DND-41 (cell line): ENCODE measurements at regions not wholly inside any gene's neighbourhood (a gene's known extent, or its start where the extent isn't known, plus 50 kb on each side); places are given as distances from the start of the nearest gene placed in this dataset.
"Not testable (repeated sequence)": the region's sequence is repeated elsewhere in the genome, so short reads cannot be mapped to it uniquely, and the experiment has no call there.

Experiments used
- ATAC-seq: fragments of 200-7000 bp; cut with Tn5 transposase; 3 replicates; pipeline ENCODE4 v1.9.1; 2021; ENCODE audit warnings: low read depth; ENCODE audit not compliant: insufficient read depth
- DNase-seq: peaks from one replicate; pipeline ENCODE4 v3.0.0-alpha.2; 2020
- H2AFZ ChIP-seq: 2 replicates; pipeline ENCODE4 v1.6.0; 2012; ENCODE audit warnings: low read depth, low read length
- H3K27ac ChIP-seq: 2 replicates; pipeline ENCODE4 v1.5.1; 2012; ENCODE audit warnings: low read length, inconsistent platforms
- H3K27me3 ChIP-seq: fragments of 200-600 bp; sonication (generic); 2 replicates; pipeline ENCODE4 v1.6.0; 2012; ENCODE audit warnings: low read length, mild to moderate bottlenecking, inconsistent platforms; ENCODE audit not compliant: insufficient read depth, poor library complexity
- H3K36me3 ChIP-seq: 2 replicates; pipeline ENCODE4 v1.5.1; 2012; ENCODE audit warnings: low read length, inconsistent platforms; ENCODE audit not compliant: insufficient read depth
- H3K4me1 ChIP-seq: 2 replicates; pipeline ENCODE4 v1.5.1; 2012; ENCODE audit warnings: mild to moderate bottlenecking, low read length; ENCODE audit not compliant: insufficient read depth
- H3K4me2 ChIP-seq: 2 replicates; pipeline ENCODE4 v1.6.0; 2012; ENCODE audit warnings: mild to moderate bottlenecking, moderate library complexity, low read length, inconsistent platforms; ENCODE audit not compliant: insufficient read depth
- H3K4me3 ChIP-seq, 2 experiments: fragments of 200-600 bp in 1 of 2; shearing (Covaris generic) in 1 of 2; 2 replicates each; pipeline ENCODE4 v1.5.1; 2012 to 2016; ENCODE audit warnings: inconsistent platforms in 2 of 2, low read length in 2 of 2, mild to moderate bottlenecking in 2 of 2, low read depth in 1 of 2, moderate library complexity in 1 of 2
- H3K79me2 ChIP-seq: 2 replicates; pipeline ENCODE4 v1.6.0; 2012; ENCODE audit warnings: low read length, inconsistent platforms; ENCODE audit not compliant: insufficient read depth
- H3K9ac ChIP-seq: 2 replicates; pipeline ENCODE4 v1.6.0; 2012; ENCODE audit warnings: low read depth, mild to moderate bottlenecking, inconsistent platforms, low read length, moderate library complexity
- H3K9me3 ChIP-seq: 2 replicates; pipeline ENCODE4 v1.5.1; 2012; ENCODE audit warnings: low read length, moderate library complexity, mild to moderate bottlenecking, inconsistent platforms; ENCODE audit not compliant: insufficient read depth, severe bottlenecking
- H4K20me1 ChIP-seq: 2 replicates; pipeline ENCODE4 v1.6.0; 2012; ENCODE audit warnings: low read length; ENCODE audit not compliant: insufficient read depth
- CTCF ChIP-seq: IDR thresholded peaks from 2 replicates; pipeline ENCODE4 v1.5.1; 2012; ENCODE audit warnings: borderline replicate concordance, low read length, moderate library complexity, mild to moderate bottlenecking; ENCODE audit not compliant: poor library complexity, severe bottlenecking; ENCODE audit errors: extremely low read depth
- EZH2 ChIP-seq: IDR thresholded peaks from 3 replicates; pipeline ENCODE4 v1.6.1; 2012; ENCODE audit warnings: borderline replicate concordance, low read depth, mild to moderate bottlenecking, moderate library complexity, low read length, inconsistent platforms; ENCODE audit not compliant: severe bottlenecking

- Histone ChIP-seq H4K20me1 (no peaks in the 10 kb centered on the region), H3K36me3 (no peaks in the 10 kb centered on the region), H3K27me3 (no peaks in the 10 kb centered on the region), H3K4me1 (no peaks in the 10 kb centered on the region), H3K4me2 (no peak overlapping the region), H3K9ac (no peak overlapping the region), H3K9me3 (peaks cover 3% of the 10 kb centered on the region), H3K4me3 (no peak overlapping the region), H3K27ac (no peak overlapping the region), H3K79me2 (no peaks in the 10 kb centered on the region), H2AFZ (no peak overlapping the region)
- ATAC-seq, result no peak
- DNase-seq, result no peak
- TF ChIP-seq EZH2 (no peak), CTCF (no peak)
Measured at GRCh38 chr12:131245564-131246355, 292.1 kb downstream of the ADGRD1 start.

- not testable (repeated sequence) for H3K4me2 ChIP-seq, H3K27me3 ChIP-seq, H2AFZ ChIP-seq, H3K9ac ChIP-seq, DNase-seq, H3K27ac ChIP-seq, H4K20me1 ChIP-seq, ATAC-seq, H3K4me1 ChIP-seq, H3K36me3 ChIP-seq, H3K9me3 ChIP-seq, H3K79me2 ChIP-seq, H3K4me3 ChIP-seq
Measured at GRCh38 chr12:131247026-131247725, 293.5 kb downstream of the ADGRD1 start.

GRCh38 chr12:131247875-131248274 lies 294.2 kb downstream of the ADGRD1 start:
- H3K27ac ChIP-seq, result not testable (repeated sequence)

DNA sequence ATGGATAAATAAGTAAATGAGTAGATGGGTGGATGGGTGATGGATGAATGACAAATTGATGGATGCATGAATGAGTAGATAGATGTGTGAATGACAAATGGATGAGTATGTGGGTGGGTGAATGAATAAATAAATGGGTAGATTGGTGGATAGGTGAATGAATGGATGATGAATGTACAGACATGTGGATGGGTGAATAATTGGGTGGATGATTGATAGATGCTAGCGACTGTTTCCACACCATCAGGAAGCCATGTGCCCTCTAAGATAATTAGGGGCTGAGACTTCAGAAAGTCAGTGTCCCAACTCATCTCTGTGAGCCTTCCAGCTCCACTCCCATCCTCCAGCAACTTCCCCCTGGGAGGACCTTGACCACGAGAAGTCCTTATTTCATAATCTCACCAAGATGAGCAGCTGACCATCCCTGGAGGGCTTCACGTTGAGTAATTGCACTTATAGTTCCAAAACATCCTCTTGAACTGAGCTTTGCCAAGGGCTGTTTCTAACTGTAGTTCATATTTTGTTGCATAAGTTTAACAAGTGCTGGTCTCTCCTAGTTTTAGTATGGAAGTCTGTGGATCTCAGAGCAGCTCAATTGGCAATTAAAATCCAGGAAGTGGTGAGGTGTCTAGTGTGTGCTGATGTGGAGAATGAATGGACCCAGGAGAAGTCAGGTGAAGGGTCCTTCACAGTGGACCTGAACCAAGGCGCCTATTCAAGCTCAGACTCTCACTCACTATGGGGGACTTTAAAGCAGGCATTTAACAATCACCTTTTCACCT lies 295.7 kb downstream of the ADGRD1 start:
- DNase-seq (no peak), ATAC-seq (no peak)
- Histone ChIP-seq H3K9me3 (no peaks in the 10 kb centered on the region), H3K79me2 (no peaks in the 10 kb centered on the region), H3K36me3 (no peaks in the 10 kb centered on the region), H3K9ac (no peak overlapping the region), H3K4me3 (no peak overlapping the region), H3K27ac (no peak overlapping the region), H2AFZ (no peak overlapping the region), H3K4me2 (no peak overlapping the region), H4K20me1 (no peaks in the 10 kb centered on the region), H3K27me3 (no peaks in the 10 kb centered on the region), H3K4me1 (no peaks in the 10 kb centered on the region)
- TF ChIP-seq CTCF (no peak), EZH2 (no peak)

More at GRCh38 chr12:131247875-131248274, 294.2 kb downstream of the ADGRD1 start:
- not testable (repeated sequence) for H3K9ac ChIP-seq, H3K4me3 ChIP-seq, H3K36me3 ChIP-seq, H3K79me2 ChIP-seq, H3K4me1 ChIP-seq, H2AFZ ChIP-seq, H4K20me1 ChIP-seq, H3K4me2 ChIP-seq, DNase-seq, H3K9me3 ChIP-seq, ATAC-seq, H3K27me3 ChIP-seq
